ENCODE measurements at regions not wholly inside any gene's neighbourhood (a gene's known extent, or its start where the extent isn't known, plus 50 kb on each side); places are given as distances from the start of the nearest gene placed in this dataset.

DNA sequence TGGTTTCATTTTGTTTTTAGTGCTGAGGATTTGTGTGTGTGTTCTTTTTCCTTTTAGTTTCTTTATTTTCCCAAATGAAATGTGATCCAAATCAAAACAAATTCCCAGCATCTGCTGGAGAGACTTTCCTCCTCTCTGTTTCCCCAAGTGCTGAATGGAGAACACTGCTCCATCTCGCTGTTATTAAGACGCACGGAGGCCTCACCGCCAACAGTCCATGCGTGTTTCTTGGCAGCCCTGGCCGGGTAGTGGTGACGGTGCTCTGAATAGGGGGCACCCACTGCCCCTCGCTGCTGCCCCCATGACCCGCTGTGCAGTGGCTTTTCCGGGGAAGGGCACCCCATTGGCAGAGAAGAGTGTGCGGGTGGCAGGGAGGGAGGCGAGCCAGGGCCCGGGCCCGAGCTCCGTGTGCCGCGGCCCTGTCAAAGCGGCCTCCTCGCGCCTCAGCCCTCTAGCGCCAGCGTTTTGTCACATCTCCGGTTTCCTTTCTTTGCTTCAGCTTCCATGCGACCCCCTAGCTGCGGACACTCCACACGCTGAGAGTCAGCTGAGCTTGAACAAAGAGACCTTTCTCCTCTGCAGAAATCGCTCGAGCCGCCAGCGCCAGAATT is 473.7 kb upstream of the SALL3 start:
- TF ChIP-seq, protein P1, sequence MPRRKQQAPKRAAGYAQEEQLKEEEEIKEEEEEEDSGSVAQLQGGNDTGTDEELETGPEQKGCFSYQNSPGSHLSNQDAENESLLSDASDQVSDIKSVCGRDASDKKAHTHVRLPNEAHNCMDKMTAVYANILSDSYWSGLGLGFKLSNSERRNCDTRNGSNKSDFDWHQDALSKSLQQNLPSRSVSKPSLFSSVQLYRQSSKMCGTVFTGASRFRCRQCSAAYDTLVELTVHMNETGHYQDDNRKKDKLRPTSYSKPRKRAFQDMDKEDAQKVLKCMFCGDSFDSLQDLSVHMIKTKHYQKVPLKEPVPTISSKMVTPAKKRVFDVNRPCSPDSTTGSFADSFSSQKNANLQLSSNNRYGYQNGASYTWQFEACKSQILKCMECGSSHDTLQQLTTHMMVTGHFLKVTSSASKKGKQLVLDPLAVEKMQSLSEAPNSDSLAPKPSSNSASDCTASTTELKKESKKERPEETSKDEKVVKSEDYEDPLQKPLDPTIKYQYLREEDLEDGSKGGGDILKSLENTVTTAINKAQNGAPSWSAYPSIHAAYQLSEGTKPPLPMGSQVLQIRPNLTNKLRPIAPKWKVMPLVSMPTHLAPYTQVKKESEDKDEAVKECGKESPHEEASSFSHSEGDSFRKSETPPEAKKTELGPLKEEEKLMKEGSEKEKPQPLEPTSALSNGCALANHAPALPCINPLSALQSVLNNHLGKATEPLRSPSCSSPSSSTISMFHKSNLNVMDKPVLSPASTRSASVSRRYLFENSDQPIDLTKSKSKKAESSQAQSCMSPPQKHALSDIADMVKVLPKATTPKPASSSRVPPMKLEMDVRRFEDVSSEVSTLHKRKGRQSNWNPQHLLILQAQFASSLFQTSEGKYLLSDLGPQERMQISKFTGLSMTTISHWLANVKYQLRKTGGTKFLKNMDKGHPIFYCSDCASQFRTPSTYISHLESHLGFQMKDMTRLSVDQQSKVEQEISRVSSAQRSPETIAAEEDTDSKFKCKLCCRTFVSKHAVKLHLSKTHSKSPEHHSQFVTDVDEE (CRISPR knock-in tag; IDR thresholded peaks at IDR 0.05): no peak
- TF ChIP-seq ISL1 (CRISPR knock-in tag; IDR thresholded peaks at IDR 0.05): no peak
- no peak for TF ChIP-seq PATZ1 (CRISPR knock-in tag; IDR thresholded peaks at IDR 0.05; ENCODE audit: borderline replicate concordance)
